Stimulated activated memory B cell treated with anti-CD40 and anti-IgM and Interleukin-4, amounts not matched to agents 10 μg/mL and 1 μg/mL and 100 μg/mL, for 72 hours (primary cell): ENCODE measurements at regions not wholly inside any gene's neighbourhood (a gene's known extent, or its start where the extent isn't known, plus 50 kb on each side); places are given as distances from the start of the nearest gene placed in this dataset.
"Not testable (repeated sequence)": the region's sequence is repeated elsewhere in the genome, so short reads cannot be mapped to it uniquely, and the experiment has no call there.

Source experiments
- ATAC-seq: fragments of 150-1000 bp; cut with Tn5 transposase; 2 replicates; pipeline ENCODE4 v1.10.0; 2021
- H3K27ac Mint-ChIP-seq: one replicate; pipeline ENCODE4 v1.8.0; 2022; ENCODE audit warnings: mild to moderate bottlenecking, mixed read lengths
- H3K27me3 Mint-ChIP-seq: one replicate; pipeline ENCODE4 v1.8.0; 2022; ENCODE audit warnings: mixed read lengths
- H3K36me3 Mint-ChIP-seq: one replicate; pipeline ENCODE4 v1.8.0; 2022; ENCODE audit warnings: mixed read lengths
- H3K4me1 Mint-ChIP-seq: one replicate; pipeline ENCODE4 v1.8.0; 2022; ENCODE audit warnings: mixed read lengths
- H3K4me3 Mint-ChIP-seq: one replicate; pipeline ENCODE4 v1.8.0; 2022; ENCODE audit warnings: mild to moderate bottlenecking, moderate library complexity, mixed read lengths
- H3K9me3 Mint-ChIP-seq: one replicate; pipeline ENCODE4 v1.8.0; 2022; ENCODE audit warnings: mixed read lengths

- Mint-ChIP-seq H3K27me3 (peaks cover 49% of the 10 kb centered on the region), H3K4me1 (no peaks in the 10 kb centered on the region), H3K9me3 (no peaks in the 10 kb centered on the region), H3K27ac (no peak overlapping the region), H3K36me3 (no peaks in the 10 kb centered on the region), H3K4me3 (no peak overlapping the region)
- ATAC-seq = no peak
Observed at GRCh38 chr1:9437961-9438430, 101.3 kb upstream of the SLC25A33 start.

DNA sequence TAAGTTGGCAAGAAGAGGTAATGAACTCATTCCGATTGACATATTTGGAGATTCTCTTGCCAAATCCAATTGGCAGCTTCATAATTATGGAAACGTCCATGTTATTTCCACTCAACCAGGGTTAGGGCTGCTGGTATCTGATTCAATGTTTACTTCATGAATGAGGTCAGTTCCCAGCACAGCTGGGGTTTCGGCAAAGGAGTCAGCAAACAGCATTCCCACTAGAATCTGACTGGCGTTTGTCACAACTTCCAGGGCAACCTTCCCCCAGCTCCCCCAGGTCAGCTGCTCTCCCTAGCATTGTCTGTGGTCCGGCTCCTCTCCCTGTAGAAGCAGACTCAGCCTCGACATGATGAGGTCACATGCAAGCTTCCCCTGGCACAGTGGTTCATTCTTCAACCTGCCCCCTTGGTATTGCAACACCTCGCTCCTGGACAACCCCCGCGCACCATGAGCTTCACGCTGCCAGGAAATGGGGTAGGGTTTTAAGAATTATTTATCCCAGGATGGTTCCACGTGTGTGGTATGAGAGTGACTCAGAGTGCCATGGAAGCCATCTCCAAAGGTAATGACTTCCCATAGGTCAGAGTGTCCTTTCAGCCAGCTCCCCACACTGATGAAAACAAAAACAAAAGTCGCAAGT lies 100.7 kb upstream of the SLC25A33 start:
- H3K4me1 Mint-ChIP-seq = no peaks in the 10 kb centered on the region
- ATAC-seq = no peak
- no peak overlapping the region for H3K4me3 Mint-ChIP-seq
- H3K27ac Mint-ChIP-seq = no peak overlapping the region
- peaks cover 44% of the 10 kb centered on the region for H3K27me3 Mint-ChIP-seq
- H3K9me3 Mint-ChIP-seq = no peaks in the 10 kb centered on the region
- H3K36me3 Mint-ChIP-seq = no peaks in the 10 kb centered on the region

GRCh38 chr1:9439074-9439761 lies 100.0 kb upstream of the SLC25A33 start:
- ATAC-seq = no peak
- Mint-ChIP-seq H3K4me1 (no peaks in the 10 kb centered on the region), H3K27me3 (peaks cover 44% of the 10 kb centered on the region), H3K9me3 (no peaks in the 10 kb centered on the region), H3K4me3 (no peak overlapping the region), H3K27ac (no peak overlapping the region), H3K36me3 (no peaks in the 10 kb centered on the region)

GRCh38 chr1:9440261-9440660 lies 99.0 kb upstream of the SLC25A33 start:
- Mint-ChIP-seq H3K4me1 (no peaks in the 10 kb centered on the region), H3K9me3 (no peaks in the 10 kb centered on the region), H3K36me3 (no peaks in the 10 kb centered on the region), H3K4me3 (no peak overlapping the region), H3K27ac (no peak overlapping the region), H3K27me3 (peaks cover 44% of the 10 kb centered on the region)
- ATAC-seq = no peak

DNA sequence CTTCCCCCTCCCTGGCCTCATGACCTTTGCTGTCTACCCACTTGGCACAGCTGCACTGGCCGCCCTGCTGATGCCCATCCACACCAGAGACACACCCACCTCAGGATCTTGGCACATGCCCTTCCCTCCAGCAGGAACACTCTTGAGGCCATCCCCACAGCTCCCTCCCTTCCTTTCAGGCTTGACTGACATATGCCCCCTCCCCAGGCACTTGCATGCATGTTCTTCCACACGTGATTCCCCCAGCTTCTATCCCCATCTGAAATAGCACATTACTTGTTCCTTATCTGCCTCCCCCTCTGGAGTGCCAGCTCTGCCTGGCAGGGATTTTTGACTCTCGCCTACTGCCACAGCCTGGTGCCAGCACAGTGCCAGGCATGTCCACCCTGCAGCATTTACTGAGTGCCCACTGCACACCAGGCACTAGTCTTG lies 98.5 kb upstream of the SLC25A33 start:
- ATAC-seq = no peak
- Mint-ChIP-seq H3K4me1 (no peaks in the 10 kb centered on the region), H3K27me3 (peaks cover 40% of the 10 kb centered on the region), H3K9me3 (no peaks in the 10 kb centered on the region), H3K36me3 (no peaks in the 10 kb centered on the region), H3K4me3 (no peak overlapping the region), H3K27ac (no peak overlapping the region)

DNA sequence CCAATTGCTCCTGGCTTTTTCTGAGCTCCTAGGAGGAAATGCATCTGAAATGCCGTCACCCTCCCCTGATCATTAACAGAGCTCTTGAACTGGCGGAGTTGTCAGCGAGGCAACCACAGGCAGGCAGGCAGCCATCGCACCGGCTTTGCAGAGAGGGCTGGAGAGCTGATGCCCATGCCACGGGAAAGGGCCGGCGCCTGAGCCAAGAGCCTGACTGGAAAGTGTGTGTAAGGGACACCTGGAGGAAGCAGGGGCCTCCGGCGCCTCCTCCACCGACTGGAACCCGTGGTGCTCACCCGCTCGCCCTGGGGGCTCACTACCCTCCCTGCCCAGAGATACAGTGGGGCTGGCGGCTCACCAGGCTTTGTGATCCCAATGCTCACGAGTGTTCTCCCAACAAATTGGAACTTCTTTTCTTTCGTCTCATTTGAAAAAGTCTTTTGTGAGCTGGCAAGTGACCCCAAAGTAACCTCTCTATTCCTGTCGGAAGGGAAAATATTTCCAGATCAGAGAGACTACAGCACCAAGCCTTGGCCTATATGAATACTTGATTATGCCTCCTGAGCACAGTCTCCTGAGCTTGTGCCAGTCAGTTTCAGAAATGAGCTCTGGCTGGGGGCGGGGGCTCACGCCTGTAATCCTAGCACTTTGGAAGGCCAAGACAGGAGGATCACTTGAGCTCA lies 97.7 kb upstream of the SLC25A33 start:
- Mint-ChIP-seq H3K4me1 (no peaks in the 10 kb centered on the region), H3K9me3 (no peaks in the 10 kb centered on the region), H3K27ac (no peak overlapping the region), H3K4me3 (no peak overlapping the region), H3K27me3 (peaks cover 36% of the 10 kb centered on the region), H3K36me3 (no peaks in the 10 kb centered on the region)
- no peak for ATAC-seq

DNA sequence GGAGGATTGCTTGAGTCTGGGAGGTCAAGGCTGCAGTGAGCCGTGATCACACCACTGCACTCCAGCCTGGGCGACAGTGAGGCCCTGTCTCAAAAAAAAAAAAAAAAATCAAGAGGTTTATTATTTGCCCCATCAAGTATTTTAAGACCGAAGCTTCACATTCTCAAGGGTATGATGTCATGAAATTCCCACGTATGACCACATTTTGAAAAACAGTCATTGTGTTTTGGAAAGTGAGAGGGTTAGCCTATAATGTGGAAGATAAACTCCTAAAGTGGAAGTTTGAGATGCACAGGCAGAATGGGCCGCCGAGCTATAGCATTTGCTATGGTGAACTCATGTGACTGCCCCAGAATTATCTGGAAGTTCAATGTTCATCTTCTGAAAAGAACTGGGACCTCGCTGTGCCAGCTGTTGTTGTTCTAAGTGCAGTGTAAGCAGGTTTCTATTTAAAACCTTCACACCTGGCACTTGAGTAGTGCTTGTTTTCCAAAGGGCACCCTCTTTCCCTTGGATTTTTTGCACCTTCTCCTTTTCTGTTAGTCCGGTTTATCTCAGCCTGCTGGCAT lies 96.9 kb upstream of the SLC25A33 start:
- Mint-ChIP-seq H3K36me3 (no peaks in the 10 kb centered on the region), H3K4me1 (no peaks in the 10 kb centered on the region), H3K4me3 (no peak overlapping the region), H3K27ac (no peak overlapping the region), H3K9me3 (no peaks in the 10 kb centered on the region), H3K27me3 (peaks cover 34% of the 10 kb centered on the region)
- ATAC-seq = no peak

GRCh38 chr1:9442986-9443385 lies 96.3 kb upstream of the SLC25A33 start:
- H3K4me1 Mint-ChIP-seq = peaks cover 3% of the 10 kb centered on the region
- no peaks in the 10 kb centered on the region for H3K9me3 Mint-ChIP-seq
- H3K27ac Mint-ChIP-seq = no peak overlapping the region

DNA sequence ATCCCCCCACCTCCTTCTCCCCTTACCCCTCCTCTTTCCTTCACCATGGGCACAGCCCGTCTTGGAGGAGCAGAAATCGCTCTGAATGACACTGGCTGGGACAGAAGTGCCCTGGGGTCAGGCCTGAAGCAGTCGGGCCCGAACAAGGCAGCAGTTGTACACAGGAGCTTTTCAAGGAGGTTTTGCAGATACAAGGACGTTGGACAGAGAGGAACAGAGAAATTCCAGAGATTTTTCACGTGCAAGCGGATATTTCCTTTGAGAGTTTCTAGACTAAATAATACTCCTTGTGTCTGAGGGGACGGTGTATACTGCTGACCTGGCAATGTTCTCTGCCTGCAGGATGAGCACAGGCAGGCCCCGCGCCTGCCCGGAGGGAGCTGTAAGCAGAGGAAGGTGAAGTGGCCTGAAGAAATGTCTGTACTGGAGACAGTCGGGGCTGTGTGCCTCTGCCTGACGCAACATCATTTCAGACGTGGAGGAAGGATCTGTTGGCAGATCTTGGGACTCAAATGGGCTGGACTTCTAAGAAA lies 95.3 kb upstream of the SLC25A33 start:
- peaks cover 34% of the 10 kb centered on the region for H3K27me3 Mint-ChIP-seq

More at GRCh38 chr1:9442986-9443385, 96.3 kb upstream of the SLC25A33 start:
- H3K36me3 Mint-ChIP-seq = no peaks in the 10 kb centered on the region
- H3K4me3 Mint-ChIP-seq = no peak overlapping the region
- no peak for ATAC-seq
- peaks cover 32% of the 10 kb centered on the region for H3K27me3 Mint-ChIP-seq

DNA sequence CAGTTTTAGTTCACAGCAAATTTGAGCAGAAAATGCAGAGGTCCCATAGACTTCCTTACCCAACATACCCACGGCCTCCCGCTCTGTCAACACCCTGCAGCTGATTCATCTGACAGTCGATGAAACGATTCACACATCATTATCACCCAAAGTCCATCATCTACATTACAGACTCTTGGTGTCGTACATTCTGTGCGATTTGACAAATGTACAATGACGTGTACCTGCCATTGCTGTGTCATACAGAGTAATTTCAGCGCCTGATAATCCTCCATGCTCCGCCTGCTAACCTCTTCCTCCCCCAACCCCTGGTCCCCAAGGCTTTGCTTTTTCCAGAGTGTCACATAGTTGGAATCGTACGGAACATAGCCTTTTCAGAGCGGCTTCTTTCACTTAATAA lies 94.7 kb upstream of the SLC25A33 start:
- Mint-ChIP-seq H3K9me3 (no peaks in the 10 kb centered on the region), H3K4me3 (no peak overlapping the region), H3K36me3 (no peaks in the 10 kb centered on the region), H3K27me3 (peaks cover 30% of the 10 kb centered on the region), H3K27ac (no peak overlapping the region), H3K4me1 (peaks cover 12% of the 10 kb centered on the region)
- ATAC-seq = no peak

More for the DNA sequence above, 95.3 kb upstream of the SLC25A33 start:
- no peak for ATAC-seq
- Mint-ChIP-seq H3K4me1 (peaks cover 12% of the 10 kb centered on the region), H3K4me3 (no peak overlapping the region), H3K27ac (no peak overlapping the region), H3K36me3 (no peaks in the 10 kb centered on the region), H3K9me3 (no peaks in the 10 kb centered on the region)

DNA sequence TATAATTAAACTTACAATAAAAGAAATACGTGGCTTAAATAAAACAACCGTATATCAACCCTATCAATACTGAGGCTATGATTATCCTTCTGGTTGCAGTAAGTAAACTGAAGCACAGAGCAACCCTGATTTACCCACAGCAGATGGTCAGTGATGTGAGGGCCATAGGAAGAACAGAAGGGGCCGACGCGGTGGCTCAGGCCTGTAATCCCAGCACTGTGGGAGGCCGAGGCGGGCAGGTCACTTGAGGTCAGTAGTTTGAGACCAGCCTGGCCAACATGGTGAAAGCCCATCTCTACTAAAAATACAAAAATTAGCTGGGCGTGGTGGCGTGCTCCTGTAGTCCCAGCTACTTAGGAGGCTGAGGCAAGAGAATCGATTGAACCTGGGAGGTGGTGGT lies 94.2 kb upstream of the SLC25A33 start:
- not testable (repeated sequence) for H3K4me3 Mint-ChIP-seq, H3K27ac Mint-ChIP-seq, H3K9me3 Mint-ChIP-seq, H3K36me3 Mint-ChIP-seq, ATAC-seq
- H3K27me3 Mint-ChIP-seq = peaks cover 30% of the 10 kb centered on the region
- peaks cover 12% of the 10 kb centered on the region for H3K4me1 Mint-ChIP-seq

- ATAC-seq = no peak
- H3K27ac Mint-ChIP-seq = no peak overlapping the region
Observed at GRCh38 chr1:9447215-9447960, 91.9 kb upstream of the SLC25A33 start.

DNA sequence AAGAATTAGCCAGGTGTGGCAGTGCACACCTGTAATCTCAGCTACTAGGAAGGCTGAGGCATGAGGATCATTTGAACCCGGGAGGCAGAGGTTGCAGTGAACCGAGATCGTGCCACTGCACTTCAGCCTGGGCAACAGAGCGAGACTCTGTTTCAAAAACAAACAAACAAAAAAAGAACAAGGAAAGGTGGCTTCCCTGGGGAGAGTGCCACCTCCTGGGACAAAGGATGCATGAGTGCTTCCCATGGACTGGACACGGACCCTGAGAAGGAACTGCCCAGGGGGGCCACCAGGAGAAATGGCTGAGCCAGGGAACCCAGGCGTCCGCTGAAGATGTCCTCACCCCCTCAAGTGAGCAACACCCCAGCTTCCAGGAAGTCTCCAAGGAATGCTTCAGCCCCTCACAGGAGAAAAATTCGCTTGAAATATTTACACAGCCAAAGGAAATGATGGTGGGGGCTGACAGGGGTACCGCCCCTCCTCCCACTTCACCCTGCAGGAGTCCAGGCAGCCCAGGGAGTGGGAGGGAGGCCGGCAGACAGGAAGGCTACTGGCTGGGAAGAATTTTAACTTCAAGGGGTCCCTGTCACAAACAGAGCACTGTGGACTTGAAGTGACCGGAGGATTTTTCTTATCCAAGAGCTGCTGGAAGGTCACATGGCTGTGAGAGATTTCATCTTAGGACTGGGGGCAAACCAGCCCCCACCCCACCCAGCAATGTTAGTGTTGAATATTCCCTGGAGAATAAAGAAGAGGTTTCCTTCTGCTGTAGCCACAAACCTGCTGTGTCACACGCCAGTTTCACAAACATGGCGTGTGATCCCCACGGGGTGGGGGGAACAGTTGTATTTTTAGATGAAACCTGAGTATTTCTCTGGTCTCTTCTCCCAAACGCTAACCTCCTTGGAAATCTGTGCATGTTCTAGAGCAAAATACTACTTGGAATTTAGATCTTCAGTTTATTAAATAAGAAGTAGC lies 90.8 kb upstream of the SLC25A33 start:
- Mint-ChIP-seq H3K27me3 (peaks cover 40% of the 10 kb centered on the region), H3K36me3 (no peaks in the 10 kb centered on the region), H3K9me3 (no peaks in the 10 kb centered on the region), H3K4me3 (no peak overlapping the region), H3K27ac (no peak overlapping the region), H3K4me1 (peaks cover 12% of the 10 kb centered on the region)
- ATAC-seq = no peak

More at GRCh38 chr1:9447215-9447960, 91.9 kb upstream of the SLC25A33 start:
- no peaks in the 10 kb centered on the region for H3K36me3 Mint-ChIP-seq
- no peak overlapping the region for H3K4me3 Mint-ChIP-seq
- no peaks in the 10 kb centered on the region for H3K9me3 Mint-ChIP-seq
- peaks cover 38% of the 10 kb centered on the region for H3K27me3 Mint-ChIP-seq
- H3K4me1 Mint-ChIP-seq = peaks cover 12% of the 10 kb centered on the region
